Activated CD8-positive, alpha-beta T cell treated with anti-CD3 and anti-CD28 coated beads, Interleukin-2, amount 10 ng/mL, durations not matched to agents 7 days and 5 days (primary cell): ENCODE measurements at regions not wholly inside any gene's neighbourhood (a gene's known extent, or its start where the extent isn't known, plus 50 kb on each side); places are given as distances from the start of the nearest gene placed in this dataset.
"Not testable (repeated sequence)": the region's sequence is repeated elsewhere in the genome, so short reads cannot be mapped to it uniquely, and the experiment has no call there.

ENCODE experiments used
- ATAC-seq: fragments of 150-1000 bp; cut with Tn5 transposase; one replicate; pipeline ENCODE4 v1.10.0; 2021; ENCODE audit warnings: moderate library complexity
- CTCF ChIA-PET: fragments of 350-600 bp; sonication (Branson Sonifier 250); formaldehyde crosslinking; loops from one replicate; lab custom pipeline; 2021; ENCODE audit warnings: antibody characterized with exemption; lab: Charles Lee
- POLR2A ChIA-PET: fragments of 350-600 bp; sonication (Branson Sonifier 250); formaldehyde crosslinking; loops from one replicate; lab custom pipeline; 2021; ENCODE audit warnings: antibody characterized with exemption; lab: Charles Lee
- DNase-seq: peaks from one replicate; pipeline ENCODE4 v3.0.0-alpha.2; 2020
- H3K27ac Mint-ChIP-seq: one replicate; pipeline ENCODE4 v1.8.0; 2021; ENCODE audit warnings: mild to moderate bottlenecking, mixed read lengths
- H3K27me3 Mint-ChIP-seq: one replicate; pipeline ENCODE4 v1.8.0; 2021; ENCODE audit warnings: low read depth, mixed read lengths
- H3K36me3 Mint-ChIP-seq: one replicate; pipeline ENCODE4 v1.8.0; 2021; ENCODE audit warnings: low read depth, mixed read lengths
- H3K4me1 Mint-ChIP-seq: one replicate; pipeline ENCODE4 v1.8.0; 2021; ENCODE audit warnings: low read depth, mixed read lengths
- H3K4me3 Mint-ChIP-seq: one replicate; pipeline ENCODE4 v1.8.0; 2021; ENCODE audit warnings: mild to moderate bottlenecking, mixed read lengths
- H3K9me3 Mint-ChIP-seq: one replicate; pipeline ENCODE4 v1.8.0; 2022; ENCODE audit warnings: mixed read lengths; ENCODE audit not compliant: insufficient read depth

- DNase-seq: no peak
- peaks cover 7% of the 10 kb centered on the region for H3K9me3 Mint-ChIP-seq
- POLR2A ChIA-PET: no interaction called here
- no peak overlapping the region for H3K27ac Mint-ChIP-seq
- no peaks in the 10 kb centered on the region for H3K36me3 Mint-ChIP-seq
- CTCF ChIA-PET: no interaction called here
- no peak for ATAC-seq
- H3K4me3 Mint-ChIP-seq: no peak overlapping the region
- H3K4me1 Mint-ChIP-seq: peaks cover 23% of the 10 kb centered on the region
- H3K27me3 Mint-ChIP-seq: no peaks in the 10 kb centered on the region
These were observed 92.6 kb downstream of the KIF26A start for GRCh38 chr14:104230946-104231345.

GRCh38 chr14:104232070-104232484, 93.7 kb downstream of the KIF26A start:
- ChIA-PET CTCF (no interaction called here), POLR2A (no interaction called here)
- H3K4me3 Mint-ChIP-seq: no peak overlapping the region

DNA sequence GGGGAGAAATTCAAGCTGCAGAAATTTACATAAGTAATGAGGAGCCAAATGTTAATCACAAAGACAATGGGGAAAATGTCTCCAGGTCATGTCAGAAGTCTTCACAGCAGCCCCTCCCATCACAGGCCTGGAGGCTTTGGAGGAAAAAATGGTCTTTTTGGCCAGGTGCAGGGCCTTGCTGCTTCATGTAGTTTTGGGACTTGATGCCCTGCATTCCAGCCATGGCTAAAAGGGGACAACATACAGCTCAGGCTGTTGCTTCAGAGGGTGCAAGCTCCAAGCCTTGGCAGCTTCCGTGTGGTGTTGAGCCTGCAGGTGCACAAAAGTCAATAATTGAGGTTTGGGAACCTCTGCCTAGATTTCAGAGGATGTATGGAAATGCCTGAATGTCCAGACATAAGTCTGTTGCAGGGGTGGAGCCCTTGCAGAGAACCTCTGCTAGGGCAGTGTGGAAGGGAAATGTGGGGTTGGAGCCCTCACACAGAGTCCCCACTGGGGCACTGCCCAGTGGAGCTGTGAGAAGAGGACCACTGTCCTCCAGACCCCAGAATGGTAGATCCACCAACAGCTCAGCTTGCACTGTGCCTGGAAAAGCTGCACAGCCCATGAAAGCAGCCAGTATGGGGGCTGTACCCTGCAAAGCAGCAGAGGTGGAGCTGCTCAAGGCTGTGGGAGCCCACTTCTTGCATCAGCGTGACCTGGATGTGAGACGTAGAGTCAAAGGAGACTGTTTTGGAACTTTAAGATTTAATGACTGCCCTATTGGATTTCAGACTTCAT, 95.8 kb downstream of the KIF26A start:
- H3K36me3 Mint-ChIP-seq, H3K4me3 Mint-ChIP-seq: not testable (repeated sequence)

More at GRCh38 chr14:104232070-104232484, 93.7 kb downstream of the KIF26A start:
- Mint-ChIP-seq H3K4me1 (peaks cover 18% of the 10 kb centered on the region), H3K36me3 (no peaks in the 10 kb centered on the region), H3K27ac (no peak overlapping the region), H3K9me3 (peaks cover 7% of the 10 kb centered on the region), H3K27me3 (no peaks in the 10 kb centered on the region)
- ATAC-seq: no peak
- DNase-seq: no peak

DNA sequence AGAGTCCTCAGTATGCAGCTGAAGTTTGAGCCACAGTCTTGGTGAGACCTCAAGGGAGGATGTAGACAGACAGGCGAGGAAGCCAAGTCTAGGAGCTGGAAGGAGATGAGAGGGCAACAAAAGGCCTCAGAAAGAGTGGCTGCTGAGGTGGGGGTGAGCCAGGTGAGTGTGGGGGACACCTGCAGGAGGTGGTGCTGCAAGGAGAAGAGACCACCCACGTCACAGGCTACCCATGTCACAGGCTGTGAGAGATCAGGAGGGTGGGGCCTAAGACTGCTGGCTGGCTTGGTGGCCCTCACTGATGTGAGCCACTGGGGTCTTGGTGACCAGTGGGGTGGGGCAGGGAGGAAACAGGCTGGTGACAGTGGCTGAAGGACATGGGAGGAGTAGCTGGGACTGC, 97.3 kb downstream of the KIF26A start:
- H3K27me3 Mint-ChIP-seq: no peaks in the 10 kb centered on the region
- H3K4me3 Mint-ChIP-seq: no peak overlapping the region
- CTCF ChIA-PET: no interaction called here
- DNase-seq (no peak), ATAC-seq (no peak)
- no peak overlapping the region for H3K27ac Mint-ChIP-seq
- H3K4me1 Mint-ChIP-seq: no peaks in the 10 kb centered on the region
- POLR2A ChIA-PET: no interaction called here
- H3K9me3 Mint-ChIP-seq: peaks cover 7% of the 10 kb centered on the region
- no peaks in the 10 kb centered on the region for H3K36me3 Mint-ChIP-seq

More for the DNA sequence above, 95.8 kb downstream of the KIF26A start:
- POLR2A ChIA-PET, DNase-seq, CTCF ChIA-PET, H3K9me3 Mint-ChIP-seq, H3K27me3 Mint-ChIP-seq, H3K27ac Mint-ChIP-seq, ATAC-seq, H3K4me1 Mint-ChIP-seq: not testable (repeated sequence)

DNA sequence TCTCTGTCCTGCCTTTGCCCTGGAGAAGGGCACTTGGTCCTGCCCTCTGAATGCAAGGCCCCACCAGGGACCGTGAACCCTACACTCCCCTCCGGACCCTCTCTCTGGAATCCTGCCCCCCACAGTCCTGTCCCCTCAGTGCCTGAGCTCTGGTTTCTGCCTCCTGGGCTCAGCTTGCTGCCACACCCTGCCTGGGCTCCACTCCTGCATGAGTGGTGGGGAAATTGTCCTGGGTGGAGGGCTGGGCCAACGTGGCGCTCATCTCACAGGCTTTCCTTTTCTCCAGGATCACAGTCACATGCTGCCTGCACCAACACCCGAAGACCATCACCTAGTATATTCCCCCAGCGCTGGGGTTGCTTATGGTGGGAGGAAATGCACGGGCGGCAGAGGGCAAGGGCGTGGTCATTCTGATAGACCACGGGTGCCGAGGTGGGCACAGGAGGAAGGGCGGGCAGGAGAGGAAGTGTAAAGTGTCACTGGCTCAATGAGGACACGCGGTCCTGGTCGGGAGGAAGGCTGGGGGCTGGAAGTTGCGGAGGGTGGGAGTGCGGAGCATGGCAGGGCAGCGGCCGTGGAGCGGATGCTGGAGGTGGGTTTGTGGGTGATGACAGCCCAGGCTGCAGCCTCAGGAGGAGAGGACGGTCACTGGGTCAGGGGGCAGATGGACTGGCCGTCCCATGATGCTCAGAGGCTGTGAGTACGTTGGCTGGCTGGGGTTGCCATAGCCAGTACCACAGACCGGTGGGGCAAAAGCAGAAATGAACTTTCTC, 99.5 kb downstream of the KIF26A start:
- no peak overlapping the region for H3K4me3 Mint-ChIP-seq
- H3K4me1 Mint-ChIP-seq: no peaks in the 10 kb centered on the region
- peaks cover 7% of the 10 kb centered on the region for H3K9me3 Mint-ChIP-seq
- CTCF ChIA-PET: no interaction called here
- ATAC-seq (no peak), DNase-seq (no peak)
- H3K36me3 Mint-ChIP-seq: no peaks in the 10 kb centered on the region
- POLR2A ChIA-PET: no interaction called here
- H3K27ac Mint-ChIP-seq: no peak overlapping the region
- peaks cover 2% of the 10 kb centered on the region for H3K27me3 Mint-ChIP-seq

- ATAC-seq (no peak), DNase-seq (no peak)
- ChIA-PET POLR2A (interaction anchor here (0.6 kb wide), 1 partner anchor 107 kb away, joined by 3 read pairs; no protein-coding TSS in a partner anchor), CTCF (no interaction called here)
- H3K36me3 Mint-ChIP-seq: no peaks in the 10 kb centered on the region
- H3K27ac Mint-ChIP-seq: no peak overlapping the region
- H3K4me1 Mint-ChIP-seq: no peaks in the 10 kb centered on the region
- peaks cover 2% of the 10 kb centered on the region for H3K27me3 Mint-ChIP-seq
- no peak overlapping the region for H3K4me3 Mint-ChIP-seq
- peaks cover 3% of the 10 kb centered on the region for H3K9me3 Mint-ChIP-seq
These were observed 100.2 kb downstream of the KIF26A start for GRCh38 chr14:104238424-104239184.

DNA sequence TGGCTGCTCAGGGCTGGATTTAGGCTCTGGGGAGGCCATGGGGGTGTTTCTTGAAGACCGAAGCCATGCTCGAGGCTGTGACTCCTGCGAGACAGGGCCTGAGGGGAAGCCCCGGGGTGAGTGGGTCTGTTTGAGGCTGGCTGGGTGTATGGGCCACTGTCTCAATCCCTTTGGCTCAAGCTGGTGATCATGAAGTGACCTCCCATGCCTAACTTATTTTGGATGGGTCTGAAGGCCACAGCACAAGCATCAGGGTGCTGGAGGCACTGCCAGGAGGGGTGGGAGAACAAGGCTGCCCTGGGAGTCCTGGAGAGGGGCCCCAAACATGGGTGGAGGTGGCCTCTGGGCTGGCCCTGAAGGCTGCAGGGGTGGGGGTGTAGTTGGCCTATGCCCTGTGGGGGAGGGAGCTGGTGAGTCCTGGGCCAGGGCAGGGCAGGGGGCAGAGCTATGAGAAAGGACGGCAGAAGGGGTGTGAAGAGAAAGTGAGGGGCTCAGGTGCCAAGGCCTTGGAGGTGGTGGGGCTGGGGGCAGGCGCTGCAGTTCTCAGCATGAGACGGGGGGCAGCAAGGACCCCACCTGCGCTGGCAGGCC, 100.9 kb downstream of the KIF26A start:
- H3K4me1 Mint-ChIP-seq: no peaks in the 10 kb centered on the region
- DNase-seq: no peak
- ATAC-seq: no peak
- no peak overlapping the region for H3K4me3 Mint-ChIP-seq
- peaks cover 2% of the 10 kb centered on the region for H3K27me3 Mint-ChIP-seq
- ChIA-PET POLR2A (interaction anchor here (0.6 kb wide), 1 partner anchor 106 kb away, joined by 3 read pairs; no protein-coding TSS in a partner anchor), CTCF (no interaction called here)
- no peaks in the 10 kb centered on the region for H3K9me3 Mint-ChIP-seq
- no peaks in the 10 kb centered on the region for H3K36me3 Mint-ChIP-seq
- H3K27ac Mint-ChIP-seq: no peak overlapping the region

DNA sequence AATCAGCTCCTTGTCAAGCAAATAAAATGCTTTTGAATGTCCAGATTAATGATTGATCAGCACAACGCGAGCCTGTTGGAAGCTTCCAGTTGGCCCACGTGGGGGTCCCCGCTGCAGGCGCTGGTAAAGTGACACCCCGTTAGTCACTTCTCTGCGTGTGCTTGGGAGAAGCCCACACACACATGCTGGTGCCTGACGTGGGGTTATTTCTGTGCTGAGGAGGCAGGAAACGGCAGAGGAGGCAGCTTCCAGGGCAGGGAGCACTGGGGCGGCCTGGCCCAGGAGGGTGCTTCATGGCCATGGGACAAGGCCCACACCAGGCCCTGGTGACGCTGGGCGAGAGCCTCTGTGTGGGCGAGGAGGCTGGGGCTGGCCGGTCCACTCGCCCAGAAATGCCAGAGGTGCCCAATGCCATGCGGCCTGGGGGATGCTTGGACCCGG, 101.5 kb downstream of the KIF26A start:
- H3K27ac Mint-ChIP-seq: no peak overlapping the region
- H3K4me3 Mint-ChIP-seq: no peak overlapping the region
- H3K9me3 Mint-ChIP-seq: no peaks in the 10 kb centered on the region
- H3K36me3 Mint-ChIP-seq: no peaks in the 10 kb centered on the region
- ATAC-seq (no peak), DNase-seq (no peak)
- POLR2A ChIA-PET: no interaction called here
- H3K27me3 Mint-ChIP-seq: peaks cover 2% of the 10 kb centered on the region
- H3K4me1 Mint-ChIP-seq: no peaks in the 10 kb centered on the region
- CTCF ChIA-PET: no interaction called here

GRCh38 chr14:104240434-104241157, 102.2 kb downstream of the KIF26A start:
- H3K27ac Mint-ChIP-seq: no peak overlapping the region
- H3K4me3 Mint-ChIP-seq: no peak overlapping the region
- POLR2A ChIA-PET: no interaction called here
- CTCF ChIA-PET: no interaction called here
- no peaks in the 10 kb centered on the region for H3K4me1 Mint-ChIP-seq
- no peaks in the 10 kb centered on the region for H3K9me3 Mint-ChIP-seq
- peaks cover 2% of the 10 kb centered on the region for H3K27me3 Mint-ChIP-seq
- DNase-seq (no peak), ATAC-seq (no peak)
- H3K36me3 Mint-ChIP-seq: no peaks in the 10 kb centered on the region

- Mint-ChIP-seq H3K9me3 (peaks cover 5% of the 10 kb centered on the region), H3K4me3 (no peak overlapping the region), H3K27me3 (peaks cover 2% of the 10 kb centered on the region), H3K27ac (no peak overlapping the region), H3K36me3 (no peaks in the 10 kb centered on the region), H3K4me1 (no peaks in the 10 kb centered on the region)
- DNase-seq: no peak
- ATAC-seq: no peak
- POLR2A ChIA-PET: no interaction called here
- CTCF ChIA-PET: no interaction called here
These were observed 104.8 kb downstream of the KIF26A start for GRCh38 chr14:104243200-104243599.
